Activated T-cell treated with anti-CD3 and anti-CD28 coated beads, Interleukin-2, amount 50 U/mL, for 48 hours (primary cell): ENCODE measurements at regions not wholly inside any gene's neighbourhood (a gene's known extent, or its start where the extent isn't known, plus 50 kb on each side); places are given as distances from the start of the nearest gene placed in this dataset.

Source experiments
- DNase-seq, 2 experiments: peaks; one replicate each; pipeline ENCODE4 v3.0.0-alpha.2; 2020

- DNase-seq: no peak
Observed at GRCh38 chr15:98484914-98485313, 163.4 kb upstream of the IGF1R start.

GRCh38 chr15:98485451-98485850 is 162.9 kb upstream of the IGF1R start:
- DNase-seq: no peak

- no peak for DNase-seq
Observed at GRCh38 chr15:98493966-98494511, 154.3 kb upstream of the IGF1R start.

GRCh38 chr15:98501192-98501591 is 147.1 kb upstream of the IGF1R start:
- DNase-seq: no peak

GRCh38 chr15:98501632-98502031 is 146.7 kb upstream of the IGF1R start:
- DNase-seq: no peak

- DNase-seq: no peak
Observed at GRCh38 chr15:98503970-98504369, 144.4 kb upstream of the IGF1R start.

- no peak for DNase-seq
Observed at GRCh38 chr15:98504998-98505397, 143.3 kb upstream of the IGF1R start.

GRCh38 chr15:98505611-98506031 is 142.7 kb upstream of the IGF1R start:
- no peak for DNase-seq

- no peak for DNase-seq
Observed at GRCh38 chr15:98506172-98506571, 142.2 kb upstream of the IGF1R start.

GRCh38 chr15:98506711-98507110 is 141.6 kb upstream of the IGF1R start:
- no peak for DNase-seq

- DNase-seq: no peak
Observed at GRCh38 chr15:98513428-98513986, 134.8 kb upstream of the IGF1R start.

GRCh38 chr15:98514034-98514622 is 134.2 kb upstream of the IGF1R start:
- no peak for DNase-seq

GRCh38 chr15:98518823-98519561 is 129.3 kb upstream of the IGF1R start:
- DNase-seq: peak; percentile 34 to 52

GRCh38 chr15:98519767-98520550 is 128.4 kb upstream of the IGF1R start:
- no peak for DNase-seq

- DNase-seq: no peak
Observed at GRCh38 chr15:98522127-98522526, 126.2 kb upstream of the IGF1R start.

- DNase-seq: no peak
Observed at GRCh38 chr15:98523912-98524662, 124.3 kb upstream of the IGF1R start.

- no peak for DNase-seq
Observed at GRCh38 chr15:98524838-98525660, 123.3 kb upstream of the IGF1R start.

- no peak for DNase-seq
Observed at GRCh38 chr15:98525661-98526001, 122.7 kb upstream of the IGF1R start.

- DNase-seq: no peak
Observed at GRCh38 chr15:98526094-98526493, 122.2 kb upstream of the IGF1R start.

- no peak for DNase-seq
Observed at GRCh38 chr15:98528046-98528725, 120.2 kb upstream of the IGF1R start.
